NCI-H748 treated with DMSO at 0.1 percent for 48 hours (cell line): ENCODE measurements at regions not wholly inside any gene's neighbourhood (a gene's known extent, or its start where the extent isn't known, plus 50 kb on each side); places are given as distances from the start of the nearest gene placed in this dataset.
A peak's percentile ranks its signal among the peaks of the same experiment; 100 is the strongest.
"Not testable (repeated sequence)": the region's sequence is repeated elsewhere in the genome, so short reads cannot be mapped to it uniquely, and the experiment has no call there.

Experiments used
- DNase-seq: peaks from one replicate; lab custom pipeline; 2025; lab: John Stamatoyannopoulos, UW

GRCh38 chr5:15021266-15022046, 149.9 kb upstream of the ANKH start:
- no peak for DNase-seq

- no peak for DNase-seq
Observed at GRCh38 chr5:15020736-15021135, 149.2 kb upstream of the ANKH start.

- DNase-seq: no peak
Observed at GRCh38 chr5:15014809-15015208, 143.2 kb upstream of the ANKH start.

GRCh38 chr5:15013654-15014463, 142.3 kb upstream of the ANKH start:
- DNase-seq: peak; percentile 95

- DNase-seq: no peak
Observed at GRCh38 chr5:15012061-15012460, 140.5 kb upstream of the ANKH start.

GRCh38 chr5:15010936-15011335, 139.4 kb upstream of the ANKH start:
- no peak for DNase-seq

- peak; percentile 98 for DNase-seq
Observed at GRCh38 chr5:15009420-15009819, 137.8 kb upstream of the ANKH start.

- DNase-seq: no peak
Observed at GRCh38 chr5:15008921-15009320, 137.3 kb upstream of the ANKH start.

- peak; percentile 98 for DNase-seq
Observed at GRCh38 chr5:15008476-15008875, 136.9 kb upstream of the ANKH start.

GRCh38 chr5:15007646-15008045, 136.1 kb upstream of the ANKH start:
- peak; percentile 91 for DNase-seq

GRCh38 chr5:15004506-15004905, 132.9 kb upstream of the ANKH start:
- no peak for DNase-seq

GRCh38 chr5:15003511-15003920, 131.9 kb upstream of the ANKH start:
- peak; percentile 97 for DNase-seq

- no peak for DNase-seq
Observed at GRCh38 chr5:15002791-15003190, 131.2 kb upstream of the ANKH start.

GRCh38 chr5:15002173-15002572, 130.6 kb upstream of the ANKH start:
- DNase-seq: no peak

- DNase-seq: no peak
Observed at GRCh38 chr5:15001517-15001916, 129.9 kb upstream of the ANKH start.

- no peak for DNase-seq
Observed at GRCh38 chr5:14998491-14998890, 126.9 kb upstream of the ANKH start.

- no peak for DNase-seq
Observed at GRCh38 chr5:14996997-14997396, 125.4 kb upstream of the ANKH start.

- DNase-seq: no peak
Observed at GRCh38 chr5:14995229-14995628, 123.7 kb upstream of the ANKH start.

- DNase-seq: not testable (repeated sequence)
Observed at GRCh38 chr5:14993459-14994133, 122.0 kb upstream of the ANKH start.

GRCh38 chr5:14992751-14993458, 121.3 kb upstream of the ANKH start:
- not testable (repeated sequence) for DNase-seq

GRCh38 chr5:14988223-14988622, 116.6 kb upstream of the ANKH start:
- no peak for DNase-seq

- DNase-seq: no peak
Observed at GRCh38 chr5:14986413-14986812, 114.8 kb upstream of the ANKH start.
